ENCODE measurements at regions not wholly inside any gene's neighbourhood (a gene's known extent, or its start where the extent isn't known, plus 50 kb on each side); places are given as distances from the start of the nearest gene placed in this dataset.

DNA sequence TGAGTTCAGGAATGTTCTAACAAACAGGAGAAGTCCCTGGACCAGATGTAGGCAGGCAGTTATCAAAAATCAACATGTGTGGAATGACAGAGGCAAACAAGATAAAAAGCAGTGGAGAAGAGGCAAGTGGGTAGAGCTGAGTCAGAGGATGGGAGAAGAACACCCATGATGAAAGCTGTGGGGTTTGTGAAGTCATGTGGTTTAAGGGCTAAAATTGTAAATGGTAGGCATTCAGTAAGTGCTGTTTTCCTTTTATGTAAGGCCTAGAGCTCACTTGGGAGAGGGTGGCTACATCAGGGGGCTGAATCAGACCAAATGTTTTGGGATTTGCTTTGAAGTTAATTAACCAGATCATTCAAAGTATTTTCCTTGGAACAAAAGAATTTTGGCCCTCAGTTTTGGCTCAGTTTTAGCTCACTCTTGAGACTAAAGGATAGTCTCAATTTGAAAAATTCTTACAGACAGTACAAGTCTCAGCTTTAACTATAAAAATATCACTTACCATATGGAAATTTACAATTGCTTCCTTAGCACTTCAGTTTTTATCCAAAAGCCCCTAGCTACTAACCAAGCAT is 114.5 kb upstream of the PCDH7 start:
- H3K4me3 ChIP-seq (ENCODE audit: low read depth, low read length), result no peak overlapping the region
- TF ChIP-seq, protein P1, sequence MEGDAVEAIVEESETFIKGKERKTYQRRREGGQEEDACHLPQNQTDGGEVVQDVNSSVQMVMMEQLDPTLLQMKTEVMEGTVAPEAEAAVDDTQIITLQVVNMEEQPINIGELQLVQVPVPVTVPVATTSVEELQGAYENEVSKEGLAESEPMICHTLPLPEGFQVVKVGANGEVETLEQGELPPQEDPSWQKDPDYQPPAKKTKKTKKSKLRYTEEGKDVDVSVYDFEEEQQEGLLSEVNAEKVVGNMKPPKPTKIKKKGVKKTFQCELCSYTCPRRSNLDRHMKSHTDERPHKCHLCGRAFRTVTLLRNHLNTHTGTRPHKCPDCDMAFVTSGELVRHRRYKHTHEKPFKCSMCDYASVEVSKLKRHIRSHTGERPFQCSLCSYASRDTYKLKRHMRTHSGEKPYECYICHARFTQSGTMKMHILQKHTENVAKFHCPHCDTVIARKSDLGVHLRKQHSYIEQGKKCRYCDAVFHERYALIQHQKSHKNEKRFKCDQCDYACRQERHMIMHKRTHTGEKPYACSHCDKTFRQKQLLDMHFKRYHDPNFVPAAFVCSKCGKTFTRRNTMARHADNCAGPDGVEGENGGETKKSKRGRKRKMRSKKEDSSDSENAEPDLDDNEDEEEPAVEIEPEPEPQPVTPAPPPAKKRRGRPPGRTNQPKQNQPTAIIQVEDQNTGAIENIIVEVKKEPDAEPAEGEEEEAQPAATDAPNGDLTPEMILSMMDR (IDR thresholded peaks at IDR 0.05; ENCODE audit: insufficient read depth, low read depth, low read length), result no peak
- peak; percentile 8 for DNase-seq (ENCODE audit: low read depth)

DNA sequence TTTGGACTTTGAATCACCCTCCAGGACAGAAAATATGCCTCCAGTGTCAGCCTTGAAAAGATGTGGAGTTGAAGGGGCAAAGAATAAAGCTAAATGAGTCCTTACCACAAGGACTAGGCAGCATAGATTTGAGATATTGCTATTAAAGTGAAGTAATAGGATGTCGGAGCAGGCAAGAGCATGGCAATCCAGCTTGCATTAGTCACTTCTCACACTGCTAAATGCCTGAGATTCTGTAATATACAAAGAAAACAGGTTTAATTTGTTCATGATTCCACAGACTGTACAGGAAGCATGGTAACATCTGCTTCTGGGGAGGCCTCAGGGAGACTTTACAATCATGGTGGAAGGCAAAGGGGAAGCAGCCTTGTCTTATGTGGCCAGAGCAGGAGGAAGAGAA is 109.8 kb upstream of the PCDH7 start:
- TF ChIP-seq, protein P1 (IDR thresholded peaks at IDR 0.05; ENCODE audit: insufficient read depth, low read depth, low read length), result no peak
- DNase-seq (ENCODE audit: low read depth), result no peak
- no peak overlapping the region for H3K4me3 ChIP-seq (ENCODE audit: low read depth, low read length)

DNA sequence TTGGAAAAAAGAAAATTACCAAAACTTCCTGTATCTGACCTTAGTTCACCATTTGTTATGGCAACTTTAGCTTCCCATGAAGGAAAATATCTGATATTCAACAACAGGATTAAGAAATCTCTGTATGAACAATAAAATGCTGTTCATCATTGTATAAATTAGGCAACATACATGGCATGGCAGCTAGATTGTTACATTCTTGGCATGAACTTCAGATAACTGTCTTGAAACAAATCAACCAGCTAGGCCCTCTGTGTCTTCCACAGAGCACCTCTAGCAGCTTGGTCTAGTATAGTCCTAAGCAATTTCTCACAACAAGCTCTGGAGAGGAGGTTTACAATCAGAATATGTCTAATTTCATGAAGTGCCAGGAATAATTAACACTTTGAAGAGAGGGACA is 105.4 kb upstream of the PCDH7 start:
- TF ChIP-seq, protein P1 (IDR thresholded peaks at IDR 0.05; ENCODE audit: insufficient read depth, low read depth, low read length), result no peak
- H3K4me3 ChIP-seq (ENCODE audit: low read depth, low read length), result no peak overlapping the region
- no peak for DNase-seq (ENCODE audit: low read depth)

DNA sequence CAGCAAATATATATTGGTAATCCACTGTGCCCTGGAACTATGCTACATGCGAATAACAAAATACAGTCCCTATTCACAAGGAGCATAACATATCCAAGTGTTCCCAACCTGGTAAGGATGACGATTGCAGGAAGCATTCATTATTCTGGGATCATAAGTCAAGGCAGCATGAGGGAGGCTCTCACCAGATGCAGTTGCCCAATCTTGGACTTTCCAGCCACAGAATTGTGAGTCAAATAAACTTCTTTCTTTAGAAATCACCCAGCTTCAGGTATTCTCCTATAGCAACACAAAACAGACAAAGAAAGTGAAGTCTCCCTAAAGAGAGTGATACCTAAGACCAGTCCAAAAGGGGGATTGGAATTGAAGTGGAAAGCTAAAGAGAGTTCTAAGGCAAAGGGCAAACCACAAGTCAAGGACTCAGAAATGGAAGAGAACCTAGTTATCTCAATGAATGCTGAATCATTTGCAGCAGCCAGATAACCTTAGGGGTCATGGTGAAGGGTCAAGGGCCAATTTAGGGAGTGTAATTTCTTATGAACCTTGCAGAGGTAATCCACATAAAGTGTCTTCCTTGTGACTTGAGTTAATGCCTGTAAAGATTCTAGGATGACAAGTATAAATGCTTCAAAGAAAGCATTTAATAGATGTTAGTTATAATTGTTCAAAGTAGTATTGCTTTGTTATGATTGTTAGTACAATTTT is 103.1 kb upstream of the PCDH7 start:
- TF ChIP-seq, protein P1 (IDR thresholded peaks at IDR 0.05; ENCODE audit: insufficient read depth, low read depth, low read length), result no peak
- H3K4me3 ChIP-seq (ENCODE audit: low read depth, low read length), result no peak overlapping the region
- DNase-seq (ENCODE audit: low read depth), result peak; percentile 41

DNA sequence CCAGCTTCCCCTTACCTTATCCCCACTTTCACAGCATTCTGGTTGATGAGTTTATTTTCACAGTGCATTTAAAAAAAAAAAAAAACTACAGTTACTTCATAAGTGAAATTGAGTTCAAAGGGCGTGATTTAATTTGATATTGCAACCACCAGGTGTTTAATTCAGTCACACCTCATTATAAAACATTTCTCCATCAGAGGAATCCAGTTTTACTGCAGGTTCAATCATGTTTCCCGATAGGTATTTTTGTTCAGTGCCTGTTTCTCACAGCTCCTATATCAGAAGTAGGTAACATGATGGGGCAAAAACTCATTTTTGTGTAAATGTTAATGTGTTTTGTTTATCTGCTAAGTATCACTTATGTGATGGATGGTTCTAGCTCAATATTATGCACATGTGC is 102.3 kb upstream of the PCDH7 start:
- DNase-seq (ENCODE audit: low read depth), result no peak
- TF ChIP-seq, protein P1 (IDR thresholded peaks at IDR 0.05; ENCODE audit: insufficient read depth, low read depth, low read length), result no peak
- H3K4me3 ChIP-seq (ENCODE audit: low read depth, low read length), result no peak overlapping the region

DNA sequence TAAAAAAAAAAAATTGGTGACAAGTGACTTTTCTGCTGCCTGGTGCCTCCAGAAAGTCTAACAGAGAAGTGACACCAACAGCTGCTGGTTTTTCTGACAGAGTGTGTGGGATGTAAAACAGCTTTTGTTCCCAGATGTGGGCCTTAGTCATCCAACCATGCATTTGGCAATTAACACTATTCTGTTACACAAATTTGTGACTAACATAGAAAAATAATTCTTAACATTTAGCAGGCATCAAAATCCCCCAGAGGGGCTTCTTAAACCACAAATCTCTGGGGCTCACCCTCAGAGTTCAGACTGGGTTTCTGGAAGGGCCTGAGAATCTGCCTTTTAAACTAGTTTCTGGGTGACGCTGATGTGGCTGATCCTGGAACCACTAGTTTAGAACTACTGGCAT is 100.5 kb upstream of the PCDH7 start:
- peak; percentile 21 for DNase-seq (ENCODE audit: low read depth)
- TF ChIP-seq, protein P1 (IDR thresholded peaks at IDR 0.05; ENCODE audit: insufficient read depth, low read depth, low read length), result no peak
- no peak overlapping the region for H3K4me3 ChIP-seq (ENCODE audit: low read depth, low read length)
